Nephron (organoid): ENCODE measurements at regions not wholly inside any gene's neighbourhood (a gene's known extent, or its start where the extent isn't known, plus 50 kb on each side); places are given as distances from the start of the nearest gene placed in this dataset.

Experiments
- H3K27ac Mint-ChIP-seq, 3 experiments: 2 replicates each; pipeline ENCODE4 v1.8.0; 2020; ENCODE audit warnings: mixed read lengths in 3 of 3, mild to moderate bottlenecking in 2 of 3, moderate library complexity in 1 of 3
- H3K27me3 Mint-ChIP-seq: 2 replicates; pipeline ENCODE4 v1.8.0; 2021; ENCODE audit warnings: low read depth, mild to moderate bottlenecking, moderate library complexity, mixed read lengths
- H3K36me3 Mint-ChIP-seq: 2 replicates; pipeline ENCODE4 v1.8.0; 2020; ENCODE audit warnings: low read depth, mixed read lengths
- H3K4me1 Mint-ChIP-seq: 2 replicates; pipeline ENCODE4 v1.8.0; 2020; ENCODE audit warnings: mixed read lengths
- H3K4me3 Mint-ChIP-seq, 3 experiments: 2 replicates each; pipeline ENCODE4 v1.8.0; 2020; ENCODE audit warnings: mild to moderate bottlenecking in 3 of 3, mixed read lengths in 3 of 3, moderate library complexity in 2 of 3
- H3K9me3 Mint-ChIP-seq: 2 replicates; pipeline ENCODE4 v1.8.0; 2020; ENCODE audit warnings: mixed read lengths
- CTCF ChIP-seq, 3 experiments: fragments of 200-600 bp; sonication (generic); IDR thresholded peaks; one replicate each; pipeline ENCODE4 v1.5.0; 2021; ENCODE audit warnings: antibody characterized with exemption in 3 of 3; ENCODE audit not compliant: unreplicated experiment in 3 of 3

DNA sequence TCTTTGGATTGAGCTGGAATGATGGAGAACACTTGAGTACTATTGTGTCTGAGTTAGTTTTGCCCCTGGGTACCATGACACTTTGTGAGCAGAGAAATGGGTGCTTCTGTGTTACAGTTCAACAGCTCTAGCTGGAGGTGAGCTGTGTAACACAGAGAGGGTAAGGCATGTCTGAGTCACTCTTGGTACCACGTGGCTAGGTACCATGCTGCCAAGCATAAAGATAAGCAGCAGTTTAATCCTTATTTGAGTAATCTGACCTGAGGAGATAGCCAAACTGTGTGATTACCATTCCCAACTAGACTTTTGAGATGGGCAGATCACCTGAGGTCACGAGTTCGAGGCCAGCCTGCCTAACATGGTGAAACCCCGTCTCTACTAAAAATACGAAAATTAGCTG, 122.0 kb downstream of the OLFM4 start:
- Mint-ChIP-seq H3K4me1 (peaks cover 16% of the 10 kb centered on the region), H3K27ac (no peak overlapping the region), H3K4me3 (no peak overlapping the region), H3K9me3 (no peaks in the 10 kb centered on the region), H3K27me3 (peaks cover 4% of the 10 kb centered on the region), H3K36me3 (no peaks in the 10 kb centered on the region)
- no peak for TF ChIP-seq CTCF (IDR thresholded peaks at IDR 0.05; ENCODE audit: unreplicated experiment in 3 of 3)

DNA sequence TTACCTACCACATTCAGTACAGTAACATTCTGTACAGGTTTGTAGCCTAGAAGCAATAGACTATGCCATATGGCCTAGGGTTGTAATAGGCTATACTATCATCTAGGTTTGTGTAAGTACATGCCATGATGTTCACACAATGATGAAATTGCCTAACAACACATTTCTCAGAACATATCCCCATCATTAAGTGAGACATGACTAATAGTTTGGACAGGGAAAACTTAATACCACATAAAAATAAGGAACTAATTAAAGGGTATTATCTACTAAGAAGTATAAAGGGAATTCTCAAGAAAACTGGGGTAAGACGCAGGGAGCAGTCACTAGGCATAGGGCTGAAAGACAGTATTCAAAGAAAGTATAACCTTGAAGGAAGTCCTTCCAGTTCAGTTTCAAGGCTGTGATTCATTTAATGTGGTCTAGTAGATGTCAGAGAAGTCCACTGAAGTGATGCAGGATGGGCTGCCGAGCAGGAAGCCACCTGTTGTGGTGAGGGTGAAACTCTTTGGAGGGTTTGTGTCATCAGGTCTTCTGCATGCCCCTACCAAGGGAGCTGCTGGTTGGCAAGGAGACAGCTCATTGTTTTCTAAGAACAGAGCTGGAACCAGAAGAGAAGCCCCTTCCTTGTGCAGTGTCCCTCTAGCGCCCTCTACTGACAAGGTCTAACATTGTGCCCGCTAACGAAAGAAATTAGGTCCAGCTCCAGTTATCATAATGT, 122.9 kb downstream of the OLFM4 start:
- H3K27me3 Mint-ChIP-seq: peaks cover 4% of the 10 kb centered on the region
- peak; percentile 74 to 80 (median 77) for TF ChIP-seq CTCF (IDR thresholded peaks at IDR 0.05; ENCODE audit: unreplicated experiment in 3 of 3)
- H3K9me3 Mint-ChIP-seq: no peaks in the 10 kb centered on the region
- no peak overlapping the region for H3K4me3 Mint-ChIP-seq
- H3K36me3 Mint-ChIP-seq: no peaks in the 10 kb centered on the region
- peaks cover 16% of the 10 kb centered on the region for H3K4me1 Mint-ChIP-seq
- H3K27ac Mint-ChIP-seq: no peak overlapping the region

DNA sequence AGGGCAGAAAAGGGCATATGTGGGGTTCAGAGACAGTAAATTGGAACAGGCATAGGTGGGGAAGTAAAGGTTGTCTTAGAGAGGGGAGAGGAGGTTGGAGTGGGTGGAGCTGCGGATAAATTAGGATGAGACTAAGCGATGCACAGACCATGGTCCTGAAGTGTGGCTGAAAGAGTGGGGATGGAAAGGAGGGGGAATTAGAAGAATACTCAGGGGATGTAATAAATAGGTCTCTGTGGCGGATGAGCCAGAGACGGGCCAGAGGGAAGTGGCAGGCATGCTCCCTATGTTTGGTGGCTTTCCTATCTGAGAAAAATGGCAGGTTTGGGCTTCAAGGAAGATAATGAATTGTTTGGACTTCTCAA, 123.4 kb downstream of the OLFM4 start:
- Mint-ChIP-seq H3K27me3 (peaks cover 7% of the 10 kb centered on the region), H3K4me1 (peaks cover 13% of the 10 kb centered on the region), H3K9me3 (peaks cover 5% of the 10 kb centered on the region), H3K36me3 (no peaks in the 10 kb centered on the region), H3K4me3 (no peak overlapping the region), H3K27ac (no peak overlapping the region)
- no peak for TF ChIP-seq CTCF (IDR thresholded peaks at IDR 0.05; ENCODE audit: unreplicated experiment in 3 of 3)

DNA sequence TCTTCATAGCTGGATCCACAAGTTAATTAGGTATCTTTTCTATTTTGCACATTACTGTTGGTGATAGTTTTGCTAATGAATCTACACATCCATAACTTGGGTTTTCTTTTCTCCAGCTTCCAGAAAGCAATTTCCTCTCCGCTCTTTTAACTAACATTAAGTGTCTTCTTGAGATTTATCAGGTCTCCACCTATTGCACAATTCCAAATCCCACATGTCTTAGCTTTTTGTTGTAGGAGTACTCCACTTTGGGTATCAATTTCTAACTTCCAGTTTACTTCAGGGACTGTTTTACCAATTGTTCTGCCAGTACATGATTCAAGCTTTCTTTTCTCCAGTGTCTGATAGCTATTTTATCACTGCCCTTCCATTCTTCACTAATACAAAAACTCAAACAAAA, 129.6 kb downstream of the OLFM4 start:
- Mint-ChIP-seq H3K27me3 (peaks cover 7% of the 10 kb centered on the region), H3K9me3 (peaks cover 15% of the 10 kb centered on the region), H3K27ac (no peak overlapping the region), H3K4me3 (no peak overlapping the region), H3K36me3 (peaks cover 4% of the 10 kb centered on the region), H3K4me1 (no peaks in the 10 kb centered on the region)
- no peak for TF ChIP-seq CTCF (IDR thresholded peaks at IDR 0.05; ENCODE audit: unreplicated experiment in 3 of 3)

DNA sequence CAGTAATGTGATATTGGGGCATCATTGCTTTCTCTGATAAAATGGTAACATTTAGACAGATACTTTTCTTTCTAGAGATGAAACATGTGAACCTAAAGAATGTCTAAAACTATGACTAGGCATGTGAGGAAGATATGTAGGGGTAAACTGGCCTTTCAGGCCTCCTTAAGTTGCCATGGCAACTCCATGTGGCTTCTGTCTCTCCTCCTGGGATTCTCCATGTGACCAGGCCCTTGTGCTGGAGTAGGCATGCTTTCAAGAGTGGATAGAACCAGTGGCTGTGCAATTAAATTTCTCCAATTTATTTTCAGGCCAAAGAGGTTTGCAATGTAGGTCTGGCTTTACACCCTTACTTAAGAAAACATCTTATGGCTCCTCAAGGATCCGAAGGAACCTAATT, 130.8 kb downstream of the OLFM4 start:
- Mint-ChIP-seq H3K27ac (peak overlapping the region in 2 of 3 experiments; percentile 10 to 34), H3K4me3 (no peak overlapping the region), H3K27me3 (peaks cover 7% of the 10 kb centered on the region), H3K36me3 (peaks cover 4% of the 10 kb centered on the region), H3K4me1 (no peaks in the 10 kb centered on the region), H3K9me3 (peaks cover 17% of the 10 kb centered on the region)
- no peak for TF ChIP-seq CTCF (IDR thresholded peaks at IDR 0.05; ENCODE audit: unreplicated experiment in 3 of 3)

- H3K27ac Mint-ChIP-seq: no peak overlapping the region
- peaks cover 17% of the 10 kb centered on the region for H3K9me3 Mint-ChIP-seq
- no peak for TF ChIP-seq CTCF (IDR thresholded peaks at IDR 0.05; ENCODE audit: unreplicated experiment in 3 of 3)
- peaks cover 7% of the 10 kb centered on the region for H3K27me3 Mint-ChIP-seq
- no peak overlapping the region for H3K4me3 Mint-ChIP-seq
- peaks cover 4% of the 10 kb centered on the region for H3K36me3 Mint-ChIP-seq
- H3K4me1 Mint-ChIP-seq: no peaks in the 10 kb centered on the region
Observed at GRCh38 chr13:53160211-53160610, 131.6 kb downstream of the OLFM4 start.
